ENCODE measurements at regions not wholly inside any gene's neighbourhood (a gene's known extent, or its start where the extent isn't known, plus 50 kb on each side); places are given as distances from the start of the nearest gene placed in this dataset.

DNA sequence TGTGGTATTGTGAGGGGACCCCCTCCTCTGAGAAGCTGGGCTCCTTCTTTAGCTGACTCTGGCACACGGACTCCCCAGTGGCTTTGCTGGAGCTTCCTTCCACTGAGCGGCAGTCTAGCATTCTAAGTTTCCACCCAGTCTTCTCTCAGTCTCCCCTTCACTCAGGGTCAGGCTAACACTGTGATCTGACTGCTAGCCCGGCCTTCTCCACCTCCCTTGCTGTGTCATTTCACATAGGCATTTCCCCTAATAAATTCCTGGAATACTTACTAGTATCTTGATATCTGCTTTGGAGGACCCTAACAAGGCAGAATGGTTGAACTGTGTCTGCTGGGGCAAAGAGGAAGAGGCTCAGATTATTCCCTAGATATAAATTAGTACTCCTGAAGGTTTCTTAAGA, 106.2 kb upstream of the THBS1 start:
- Histone ChIP-seq H3K27ac (ENCODE audit: low read depth in 1 of 3, low read length in 2 of 3) (peak overlapping the region in 1 of 3 donors; percentile 72), H3K4me3 (ENCODE audit: low read depth in 1 of 3, low read length in 3 of 3) (no peak overlapping the region), H3K36me3 (ENCODE audit: control insufficient read depth in 3 of 3, insufficient read depth in 2 of 3, low read depth in 1 of 3, low read length in 3 of 3) (no peaks in the 10 kb centered on the region), H3K4me1 (ENCODE audit: control insufficient read depth in 3 of 3, insufficient read depth in 2 of 3, low read depth in 1 of 3, low read length in 2 of 3) (peaks cover 0 to 3% (median 0%) of the 10 kb centered on the region in 3 donors), H3K9me3 (ENCODE audit: control insufficient read depth in 2 of 2, insufficient read depth in 1 of 2, low read depth in 1 of 2, low read length in 1 of 2) (no peaks in the 10 kb centered on the region), H3K27me3 (ENCODE audit: control insufficient read depth in 3 of 3, insufficient read depth in 3 of 3, low read length in 3 of 3) (no peaks in the 10 kb centered on the region)
- WGBS, 3 donors, result 84 to 88% (median 85%) methylated on average over 3 of the region's 3 CpGs
- DNase-seq (no peak), FAIRE-seq (no peak)

- Histone ChIP-seq H3K27me3 (ENCODE audit: control insufficient read depth in 3 of 3, insufficient read depth in 3 of 3, low read length in 3 of 3) (no peaks in the 10 kb centered on the region), H3K4me1 (ENCODE audit: control insufficient read depth in 3 of 3, insufficient read depth in 2 of 3, low read depth in 1 of 3, low read length in 2 of 3) (no peaks in the 10 kb centered on the region), H3K36me3 (ENCODE audit: control insufficient read depth in 3 of 3, insufficient read depth in 2 of 3, low read depth in 1 of 3, low read length in 3 of 3) (no peaks in the 10 kb centered on the region), H3K27ac (ENCODE audit: low read depth in 1 of 3, low read length in 2 of 3) (no peak overlapping the region), H3K4me3 (ENCODE audit: low read depth in 1 of 3, low read length in 3 of 3) (no peak overlapping the region), H3K9me3 (ENCODE audit: control insufficient read depth in 2 of 2, insufficient read depth in 1 of 2, low read depth in 1 of 2, low read length in 1 of 2) (no peaks in the 10 kb centered on the region)
- peak in 1 of 2 donors; percentile 37 for DNase-seq
- no peak for FAIRE-seq
- 16 to 51% (median 34%) methylated on average over 3 of the region's 3 CpGs for WGBS, 3 donors
These were observed 101.9 kb upstream of the THBS1 start for GRCh38 chr15:39478996-39479395.

DNA sequence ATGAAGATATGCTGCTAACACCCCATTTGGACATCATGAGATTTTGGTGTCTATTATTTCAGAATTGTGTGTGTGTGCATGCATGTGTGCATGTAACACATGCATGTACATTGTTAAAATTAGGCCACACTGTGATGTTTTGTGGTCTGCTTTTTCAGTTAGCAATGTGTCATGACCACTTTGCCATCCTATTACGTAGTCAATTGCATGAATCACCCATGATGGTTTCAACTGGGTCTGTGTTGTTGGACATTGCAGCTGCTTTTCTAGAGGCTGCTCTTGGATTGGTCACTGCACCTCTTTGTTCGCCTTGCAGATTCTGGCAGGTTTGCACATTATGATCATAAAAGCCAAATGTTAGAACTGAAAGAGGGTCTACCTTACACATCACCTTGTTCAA, 101.0 kb upstream of the THBS1 start:
- DNase-seq (no peak), FAIRE-seq (no peak)
- H3K36me3 ChIP-seq (ENCODE audit: control insufficient read depth in 3 of 3, insufficient read depth in 2 of 3, low read depth in 1 of 3, low read length in 3 of 3), result no peaks in the 10 kb centered on the region
- no peaks in the 10 kb centered on the region for H3K4me1 ChIP-seq (ENCODE audit: control insufficient read depth in 3 of 3, insufficient read depth in 2 of 3, low read depth in 1 of 3, low read length in 2 of 3)
- no peaks in the 10 kb centered on the region for H3K27me3 ChIP-seq (ENCODE audit: control insufficient read depth in 3 of 3, insufficient read depth in 3 of 3, low read length in 3 of 3)
- no peak overlapping the region for H3K27ac ChIP-seq (ENCODE audit: low read depth in 1 of 3, low read length in 2 of 3)
- no peak overlapping the region for H3K4me3 ChIP-seq (ENCODE audit: low read depth in 1 of 3, low read length in 3 of 3)
- H3K9me3 ChIP-seq (ENCODE audit: control insufficient read depth in 2 of 2, insufficient read depth in 1 of 2, low read depth in 1 of 2, low read length in 1 of 2), result no peaks in the 10 kb centered on the region
- WGBS, 3 donors, result 92 to 96% (median 96%) methylated on average over 2 of the region's 2 CpGs

- no peaks in the 10 kb centered on the region for H3K9me3 ChIP-seq (ENCODE audit: control insufficient read depth in 2 of 2, insufficient read depth in 1 of 2, low read depth in 1 of 2, low read length in 1 of 2)
- no peaks in the 10 kb centered on the region for H3K27me3 ChIP-seq (ENCODE audit: control insufficient read depth in 3 of 3, insufficient read depth in 3 of 3, low read length in 3 of 3)
- no peaks in the 10 kb centered on the region for H3K36me3 ChIP-seq (ENCODE audit: control insufficient read depth in 3 of 3, insufficient read depth in 2 of 3, low read depth in 1 of 3, low read length in 3 of 3)
- DNase-seq, result no peak
- H3K27ac ChIP-seq (ENCODE audit: low read depth in 1 of 3, low read length in 2 of 3), result no peak overlapping the region
- peaks cover 0 to 4% (median 0%) of the 10 kb centered on the region in 3 donors for H3K4me1 ChIP-seq (ENCODE audit: control insufficient read depth in 3 of 3, insufficient read depth in 2 of 3, low read depth in 1 of 3, low read length in 2 of 3)
- 59 to 62% (median 61%) methylated on average over 3 of the region's 3 CpGs for WGBS, 3 donors
- H3K4me3 ChIP-seq (ENCODE audit: low read depth in 1 of 3, low read length in 3 of 3), result no peak overlapping the region
- FAIRE-seq, result no peak
These were observed 98.4 kb upstream of the THBS1 start for GRCh38 chr15:39482459-39482858.

- Histone ChIP-seq H3K9me3 (ENCODE audit: control insufficient read depth in 2 of 2, insufficient read depth in 1 of 2, low read depth in 1 of 2, low read length in 1 of 2) (no peaks in the 10 kb centered on the region), H3K27ac (ENCODE audit: low read depth in 1 of 3, low read length in 2 of 3) (peak overlapping the region in 1 of 3 donors; percentile 36), H3K4me3 (ENCODE audit: low read depth in 1 of 3, low read length in 3 of 3) (no peak overlapping the region), H3K27me3 (ENCODE audit: control insufficient read depth in 3 of 3, insufficient read depth in 3 of 3, low read length in 3 of 3) (no peaks in the 10 kb centered on the region), H3K36me3 (ENCODE audit: control insufficient read depth in 3 of 3, insufficient read depth in 2 of 3, low read depth in 1 of 3, low read length in 3 of 3) (no peaks in the 10 kb centered on the region), H3K4me1 (ENCODE audit: control insufficient read depth in 3 of 3, insufficient read depth in 2 of 3, low read depth in 1 of 3, low read length in 2 of 3) (peaks cover 0 to 7% (median 3%) of the 10 kb centered on the region in 3 donors)
- 55 to 84% (median 71%) methylated on average over 4 of the region's 4 CpGs for WGBS, 3 donors
- no peak for DNase-seq
- no peak for FAIRE-seq
These were observed 94.0 kb upstream of the THBS1 start for GRCh38 chr15:39486621-39487457.

DNA sequence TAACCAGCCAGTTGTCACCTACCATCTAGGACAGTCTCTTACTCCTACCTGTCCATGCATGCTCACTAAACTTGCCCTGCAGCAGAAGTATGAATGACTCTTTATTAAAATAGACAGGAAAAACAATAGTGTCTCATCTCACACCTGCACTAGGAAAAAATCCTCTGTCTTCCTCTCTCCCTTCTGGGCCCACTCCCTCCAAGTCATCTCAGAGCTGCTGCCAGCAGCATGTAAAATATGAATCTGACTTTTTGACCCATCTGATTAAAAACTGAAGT, 93.5 kb upstream of the THBS1 start:
- no peaks in the 10 kb centered on the region for H3K36me3 ChIP-seq (ENCODE audit: control insufficient read depth in 3 of 3, insufficient read depth in 2 of 3, low read depth in 1 of 3, low read length in 3 of 3)
- H3K27ac ChIP-seq (ENCODE audit: low read depth in 1 of 3, low read length in 2 of 3), result peak overlapping the region in 2 of 3 donors; percentile 23 to 36
- FAIRE-seq, result no peak
- no peak for DNase-seq
- H3K4me3 ChIP-seq (ENCODE audit: low read depth in 1 of 3, low read length in 3 of 3), result no peak overlapping the region
- peaks cover 0 to 7% (median 3%) of the 10 kb centered on the region in 3 donors for H3K4me1 ChIP-seq (ENCODE audit: control insufficient read depth in 3 of 3, insufficient read depth in 2 of 3, low read depth in 1 of 3, low read length in 2 of 3)
- H3K27me3 ChIP-seq (ENCODE audit: control insufficient read depth in 3 of 3, insufficient read depth in 3 of 3, low read length in 3 of 3), result no peaks in the 10 kb centered on the region
- no peaks in the 10 kb centered on the region for H3K9me3 ChIP-seq (ENCODE audit: control insufficient read depth in 2 of 2, insufficient read depth in 1 of 2, low read depth in 1 of 2, low read length in 1 of 2)

GRCh38 chr15:39488516-39488915, 92.4 kb upstream of the THBS1 start:
- H3K9me3 ChIP-seq (ENCODE audit: control insufficient read depth in 2 of 2, insufficient read depth in 1 of 2, low read depth in 1 of 2, low read length in 1 of 2), result no peaks in the 10 kb centered on the region
- H3K4me1 ChIP-seq (ENCODE audit: control insufficient read depth in 3 of 3, insufficient read depth in 2 of 3, low read depth in 1 of 3, low read length in 2 of 3), result peaks cover 0 to 7% (median 3%) of the 10 kb centered on the region in 3 donors
- no peaks in the 10 kb centered on the region for H3K27me3 ChIP-seq (ENCODE audit: control insufficient read depth in 3 of 3, insufficient read depth in 3 of 3, low read length in 3 of 3)
- WGBS, 3 donors, result 35 to 54% (median 50%) methylated on average over 1 of the region's 1 CpG
- no peak for DNase-seq
- H3K4me3 ChIP-seq (ENCODE audit: low read depth in 1 of 3, low read length in 3 of 3), result no peak overlapping the region
- no peaks in the 10 kb centered on the region for H3K36me3 ChIP-seq (ENCODE audit: control insufficient read depth in 3 of 3, insufficient read depth in 2 of 3, low read depth in 1 of 3, low read length in 3 of 3)
- no peak for FAIRE-seq
- peak overlapping the region in 2 of 3 donors; percentile 45 to 49 for H3K27ac ChIP-seq (ENCODE audit: low read depth in 1 of 3, low read length in 2 of 3)

DNA sequence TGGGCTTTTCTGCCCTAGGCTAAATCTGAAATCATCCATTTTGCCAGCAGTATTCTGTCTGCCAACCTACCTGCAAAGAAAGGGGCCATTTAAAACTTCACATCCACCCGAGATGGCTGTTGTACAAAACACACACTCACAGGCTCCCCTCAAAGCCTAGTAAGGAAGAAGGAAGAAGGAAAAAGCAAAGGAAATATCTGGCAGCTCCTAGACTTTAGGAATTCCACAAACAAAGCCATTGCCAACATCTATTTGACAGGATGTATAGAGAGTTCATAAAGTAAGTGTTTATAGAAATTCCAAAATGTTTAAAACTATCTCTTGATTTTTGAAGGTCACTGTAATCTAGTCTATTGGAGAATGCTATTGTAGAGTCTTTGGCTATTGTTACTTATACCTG, 91.9 kb upstream of the THBS1 start:
- Histone ChIP-seq H3K36me3 (ENCODE audit: control insufficient read depth in 3 of 3, insufficient read depth in 2 of 3, low read depth in 1 of 3, low read length in 3 of 3) (no peaks in the 10 kb centered on the region), H3K9me3 (ENCODE audit: control insufficient read depth in 2 of 2, insufficient read depth in 1 of 2, low read depth in 1 of 2, low read length in 1 of 2) (no peaks in the 10 kb centered on the region), H3K27me3 (ENCODE audit: control insufficient read depth in 3 of 3, insufficient read depth in 3 of 3, low read length in 3 of 3) (no peaks in the 10 kb centered on the region), H3K4me1 (ENCODE audit: control insufficient read depth in 3 of 3, insufficient read depth in 2 of 3, low read depth in 1 of 3, low read length in 2 of 3) (peaks cover 0 to 7% (median 3%) of the 10 kb centered on the region in 3 donors), H3K27ac (ENCODE audit: low read depth in 1 of 3, low read length in 2 of 3) (peak overlapping the region in 2 of 3 donors; percentile 45 to 49), H3K4me3 (ENCODE audit: low read depth in 1 of 3, low read length in 3 of 3) (no peak overlapping the region)
- FAIRE-seq (no peak), DNase-seq (no peak)
- WGBS, 3 donors, result 46 to 53% (median 48%) methylated on average over 1 of the region's 1 CpG

All from small intestine (tissue), 7 donors.